GM19438 (cell line): ENCODE measurements at regions not wholly inside any gene's neighbourhood (a gene's known extent, or its start where the extent isn't known, plus 50 kb on each side); places are given as distances from the start of the nearest gene placed in this dataset.
"Not testable (repeated sequence)": the region's sequence is repeated elsewhere in the genome, so short reads cannot be mapped to it uniquely, and the experiment has no call there.

ENCODE experiments used
- ATAC-seq: cut with Tn5 transposase; IDR thresholded peaks from one replicate; pipeline ENCODE4 v1.9.1; 2021; ENCODE audit warnings: low read depth; ENCODE audit not compliant: unreplicated experiment

GRCh38 chr2:60259781-60260180 lies 293.7 kb downstream of the BCL11A start:
- ATAC-seq, result no peak

- no peak for ATAC-seq
Observed at GRCh38 chr2:60252581-60253150, 300.8 kb downstream of the BCL11A start.

GRCh38 chr2:60251247-60251646 lies 302.2 kb downstream of the BCL11A start:
- no peak for ATAC-seq

- no peak for ATAC-seq
Observed at GRCh38 chr2:60249879-60250278, 303.6 kb downstream of the BCL11A start.

GRCh38 chr2:60247471-60247870 lies 306.0 kb downstream of the BCL11A start:
- no peak for ATAC-seq

GRCh38 chr2:60246583-60246982 lies 306.9 kb downstream of the BCL11A start:
- no peak for ATAC-seq

- no peak for ATAC-seq
Observed at GRCh38 chr2:60234274-60234986, 319.0 kb downstream of the BCL11A start.

- no peak for ATAC-seq
Observed at GRCh38 chr2:60230596-60230995, 322.9 kb downstream of the BCL11A start.

GRCh38 chr2:60230037-60230436 lies 323.4 kb downstream of the BCL11A start:
- no peak for ATAC-seq

GRCh38 chr2:60226943-60227342 lies 326.5 kb downstream of the BCL11A start:
- ATAC-seq, result no peak

GRCh38 chr2:60226191-60226590 lies 327.3 kb downstream of the BCL11A start:
- ATAC-seq, result no peak

- no peak for ATAC-seq
Observed at GRCh38 chr2:60223859-60224258, 329.6 kb downstream of the BCL11A start.

- no peak for ATAC-seq
Observed at GRCh38 chr2:60221098-60221497, 332.4 kb downstream of the BCL11A start.

- ATAC-seq, result no peak
Observed at GRCh38 chr2:60219536-60219935, 333.9 kb downstream of the BCL11A start.

GRCh38 chr2:60216452-60216995 lies 336.9 kb downstream of the BCL11A start:
- no peak for ATAC-seq

GRCh38 chr2:60215386-60215901 lies 338.0 kb downstream of the BCL11A start:
- ATAC-seq, result no peak

- ATAC-seq, result no peak
Observed at GRCh38 chr2:60214626-60214875, 338.9 kb downstream of the BCL11A start.

- no peak for ATAC-seq
Observed at GRCh38 chr2:60213865-60214625, 339.4 kb downstream of the BCL11A start.

GRCh38 chr2:60212181-60212945 lies 341.1 kb downstream of the BCL11A start:
- no peak for ATAC-seq

- ATAC-seq, result not testable (repeated sequence)
Observed at GRCh38 chr2:60189006-60189405, 364.4 kb downstream of the BCL11A start.

- no peak for ATAC-seq
Observed at GRCh38 chr2:60175290-60175689, 378.2 kb downstream of the BCL11A start.
